HuH-7 (cell line): ENCODE measurements at regions not wholly inside any gene's neighbourhood (a gene's known extent, or its start where the extent isn't known, plus 50 kb on each side); places are given as distances from the start of the nearest gene placed in this dataset.

Experiments
- DNase-seq: peaks from one replicate; pipeline ENCODE4 v3.0.0; 2011; ENCODE audit warnings: low spot score

- DNase-seq = no peak
Observed at GRCh38 chr2:82665691-82666090, 1793.4 kb downstream of the SUCLG1 start.

GRCh38 chr2:82657106-82657505 lies 1802.0 kb downstream of the SUCLG1 start:
- DNase-seq = no peak

GRCh38 chr2:82656420-82656819 lies 1802.7 kb downstream of the SUCLG1 start:
- no peak for DNase-seq

GRCh38 chr2:82652117-82652516 lies 1807.0 kb downstream of the SUCLG1 start:
- no peak for DNase-seq

GRCh38 chr2:82650038-82650437 lies 1809.0 kb downstream of the SUCLG1 start:
- no peak for DNase-seq

GRCh38 chr2:82641598-82642180 lies 1817.4 kb downstream of the SUCLG1 start:
- DNase-seq = no peak

- no peak for DNase-seq
Observed at GRCh38 chr2:82636402-82637020, 1822.6 kb downstream of the SUCLG1 start.

GRCh38 chr2:82599021-82599420 lies 1860.1 kb downstream of the SUCLG1 start:
- no peak for DNase-seq

GRCh38 chr2:82596581-82596980 lies 1862.5 kb downstream of the SUCLG1 start:
- no peak for DNase-seq

- no peak for DNase-seq
Observed at GRCh38 chr2:82591718-82592117, 1867.4 kb downstream of the SUCLG1 start.

GRCh38 chr2:82576656-82577055 lies 1882.4 kb downstream of the SUCLG1 start:
- DNase-seq = no peak

GRCh38 chr2:82539280-82539621 lies 1919.8 kb downstream of the SUCLG1 start:
- DNase-seq = no peak

- DNase-seq = no peak
Observed at GRCh38 chr2:82538590-82539279, 1920.3 kb downstream of the SUCLG1 start.

- DNase-seq = no peak
Observed at GRCh38 chr2:82528288-82528687, 1930.8 kb downstream of the SUCLG1 start.

- no peak for DNase-seq
Observed at GRCh38 chr2:82527124-82527523, 1932.0 kb downstream of the SUCLG1 start.

GRCh38 chr2:82526277-82526676 lies 1932.8 kb downstream of the SUCLG1 start:
- no peak for DNase-seq

GRCh38 chr2:82525744-82526143 lies 1933.3 kb downstream of the SUCLG1 start:
- DNase-seq = no peak

- no peak for DNase-seq
Observed at GRCh38 chr2:82524826-82525225, 1934.3 kb downstream of the SUCLG1 start.

GRCh38 chr2:82511894-82512293 lies 1947.2 kb downstream of the SUCLG1 start:
- DNase-seq = no peak

GRCh38 chr2:82508702-82509101 lies 1950.4 kb downstream of the SUCLG1 start:
- no peak for DNase-seq

- no peak for DNase-seq
Observed at GRCh38 chr2:82507657-82508056, 1951.4 kb downstream of the SUCLG1 start.

GRCh38 chr2:82501217-82501616 lies 1957.9 kb downstream of the SUCLG1 start:
- DNase-seq = no peak

- no peak for DNase-seq
Observed at GRCh38 chr2:82498777-82499443, 1960.2 kb downstream of the SUCLG1 start.
